OCI-LY7 (cell line): ENCODE measurements at regions not wholly inside any gene's neighbourhood (a gene's known extent, or its start where the extent isn't known, plus 50 kb on each side); places are given as distances from the start of the nearest gene placed in this dataset.

ENCODE experiments used
- BruUV-seq: library from RNA; stranded (reverse); fragments of 400-500 nt; replicated peaks from 2 replicates; lab custom pipeline; 2021; lab: Mats Ljungman, UMichigan
- CTCF ChIA-PET: fragments of 300-600 bp; sonication (Branson Sonifier 250); formaldehyde crosslinking; loops from one replicate; lab custom pipeline; 2022; ENCODE audit warnings: antibody characterized with exemption; ENCODE audit not compliant: unreplicated experiment; lab: Charles Lee
- POLR2A ChIA-PET: fragments of 300-600 bp; sonication (Branson Sonifier 250); formaldehyde crosslinking; loops from one replicate; lab custom pipeline; 2022; ENCODE audit warnings: antibody characterized with exemption; lab: Charles Lee
- DNase-seq: peaks from one replicate; pipeline ENCODE4 v3.0.0-alpha.2; 2015; ENCODE audit warnings: low spot score
- H2AFZ ChIP-seq: fragments of 200-600 bp; sonication (generic), shearing (Covaris generic); 2 replicates; pipeline ENCODE4 v1.6.1; 2014; ENCODE audit warnings: mild to moderate bottlenecking, antibody characterized with exemption, low read length, moderate library complexity
- H3K27ac ChIP-seq: fragments of 200-600 bp; sonication (generic); 2 replicates; pipeline ENCODE4 v1.5.1; 2014; ENCODE audit warnings: mixed run types, low read depth, mild to moderate bottlenecking, moderate library complexity, low read length, inconsistent platforms; ENCODE audit not compliant: poor library complexity, severe bottlenecking
- H3K36me3 ChIP-seq: fragments of 200-600 bp; sonication (generic); 2 replicates; pipeline ENCODE4 v1.6.1; 2014; ENCODE audit warnings: mild to moderate bottlenecking, antibody characterized with exemption, low read length, moderate library complexity, mixed read lengths; ENCODE audit not compliant: insufficient read depth
- H3K4me1 ChIP-seq: fragments of 200-600 bp; sonication (generic); 2 replicates; pipeline ENCODE4 v1.5.1; 2014; ENCODE audit warnings: mild to moderate bottlenecking, low read length; ENCODE audit not compliant: insufficient read depth, poor library complexity, severe bottlenecking
- H3K4me2 ChIP-seq: fragments of 200-600 bp; sonication (generic); 2 replicates; pipeline ENCODE4 v1.6.1; 2014; ENCODE audit warnings: mild to moderate bottlenecking, low read length
- H3K4me3 ChIP-seq: fragments of 200-600 bp; sonication (generic); 2 replicates; pipeline ENCODE4 v1.5.1; 2014; ENCODE audit warnings: mild to moderate bottlenecking, low read depth, low read length; ENCODE audit not compliant: poor library complexity, severe bottlenecking
- H3K79me2 ChIP-seq: fragments of 200-600 bp; sonication (generic); 2 replicates; pipeline ENCODE4 v1.6.1; 2016; ENCODE audit warnings: low read depth, mild to moderate bottlenecking, low read length, moderate library complexity, mixed read lengths; ENCODE audit not compliant: insufficient read depth
- H3K9me2 ChIP-seq: fragments of 200-600 bp; sonication (generic); 2 replicates; pipeline ENCODE4 v1.6.1; 2016; ENCODE audit warnings: mild to moderate bottlenecking, low read length, mixed read lengths; ENCODE audit not compliant: insufficient read depth
- H3K9me3 ChIP-seq: fragments of 200-600 bp; sonication (generic); 2 replicates; pipeline ENCODE4 v1.6.1; 2014; ENCODE audit warnings: mild to moderate bottlenecking, mixed run types, low read length, mixed read lengths
- H4K20me1 ChIP-seq: fragments of 200-600 bp; sonication (generic); 2 replicates; pipeline ENCODE4 v1.6.1; 2014; ENCODE audit warnings: mild to moderate bottlenecking, antibody characterized with exemption, low read length, moderate library complexity, mixed read lengths; ENCODE audit not compliant: insufficient read depth
- EZH2phosphoT487 ChIP-seq: fragments of 200-600 bp; sonication (generic); IDR thresholded peaks from 2 replicates; pipeline ENCODE4 v1.6.1; 2018; ENCODE audit warnings: low read depth, borderline replicate concordance, mild to moderate bottlenecking, mixed run types, antibody characterized with exemption, low read length, moderate library complexity, mixed read lengths
- intact Hi-C: fragments of 100-400 bp; cut with micrococcal nuclease; formaldehyde crosslinking; loops from one replicate; pipeline ENCODE4 v1.10.0; 2022; ENCODE audit not compliant: unreplicated experiment
- TF ChIP-seq, protein P1 (sequence below): fragments of 200-600 bp; sonication (generic); conservative IDR thresholded peaks from 2 replicates; pipeline ENCODE4 v1.5.1; 2014; ENCODE audit warnings: mild to moderate bottlenecking, antibody characterized with exemption, low read length, moderate library complexity, mixed read lengths

DNA sequence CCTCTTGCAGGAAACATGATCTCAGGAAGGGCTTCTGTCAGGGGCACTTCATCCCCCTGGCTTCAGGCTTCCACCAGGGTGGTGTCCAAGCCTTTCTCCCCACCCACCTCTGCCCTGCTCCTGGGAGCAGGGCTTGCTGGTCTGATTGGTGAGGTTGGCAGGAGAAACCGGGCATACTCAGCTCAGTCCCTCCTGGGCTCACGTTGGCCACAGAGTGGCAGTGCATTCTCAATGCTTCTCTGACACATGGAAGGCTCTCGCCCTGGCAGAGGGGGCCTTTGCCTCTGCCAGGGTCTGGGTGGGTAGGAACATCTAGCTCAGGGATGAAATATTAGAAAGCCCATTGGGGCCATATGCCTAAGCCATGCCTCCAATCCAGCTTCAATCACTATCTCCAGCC is 142.8 kb downstream of the AXIN2 start:
- H3K79me2 ChIP-seq: no peaks in the 10 kb centered on the region
- no peaks in the 10 kb centered on the region for H3K9me3 ChIP-seq
- BruUV-seq: no TSS peak
- H4K20me1 ChIP-seq: no peaks in the 10 kb centered on the region
- H3K36me3 ChIP-seq: no peaks in the 10 kb centered on the region
- CTCF ChIA-PET: no interaction called here
- POLR2A ChIA-PET: no interaction called here
- TF ChIP-seq EZH2phosphoT487: no peak
- TF ChIP-seq, protein P1, sequence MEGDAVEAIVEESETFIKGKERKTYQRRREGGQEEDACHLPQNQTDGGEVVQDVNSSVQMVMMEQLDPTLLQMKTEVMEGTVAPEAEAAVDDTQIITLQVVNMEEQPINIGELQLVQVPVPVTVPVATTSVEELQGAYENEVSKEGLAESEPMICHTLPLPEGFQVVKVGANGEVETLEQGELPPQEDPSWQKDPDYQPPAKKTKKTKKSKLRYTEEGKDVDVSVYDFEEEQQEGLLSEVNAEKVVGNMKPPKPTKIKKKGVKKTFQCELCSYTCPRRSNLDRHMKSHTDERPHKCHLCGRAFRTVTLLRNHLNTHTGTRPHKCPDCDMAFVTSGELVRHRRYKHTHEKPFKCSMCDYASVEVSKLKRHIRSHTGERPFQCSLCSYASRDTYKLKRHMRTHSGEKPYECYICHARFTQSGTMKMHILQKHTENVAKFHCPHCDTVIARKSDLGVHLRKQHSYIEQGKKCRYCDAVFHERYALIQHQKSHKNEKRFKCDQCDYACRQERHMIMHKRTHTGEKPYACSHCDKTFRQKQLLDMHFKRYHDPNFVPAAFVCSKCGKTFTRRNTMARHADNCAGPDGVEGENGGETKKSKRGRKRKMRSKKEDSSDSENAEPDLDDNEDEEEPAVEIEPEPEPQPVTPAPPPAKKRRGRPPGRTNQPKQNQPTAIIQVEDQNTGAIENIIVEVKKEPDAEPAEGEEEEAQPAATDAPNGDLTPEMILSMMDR: peak; percentile 33
- no peak overlapping the region for H3K4me2 ChIP-seq
- no peaks in the 10 kb centered on the region for H3K9me2 ChIP-seq
- intact Hi-C loops: no loop called here
- H3K4me1 ChIP-seq: no peaks in the 10 kb centered on the region
- DNase-seq: no peak
- H3K27ac ChIP-seq: no peak overlapping the region
- H2AFZ ChIP-seq: no peak overlapping the region
- no peak overlapping the region for H3K4me3 ChIP-seq

DNA sequence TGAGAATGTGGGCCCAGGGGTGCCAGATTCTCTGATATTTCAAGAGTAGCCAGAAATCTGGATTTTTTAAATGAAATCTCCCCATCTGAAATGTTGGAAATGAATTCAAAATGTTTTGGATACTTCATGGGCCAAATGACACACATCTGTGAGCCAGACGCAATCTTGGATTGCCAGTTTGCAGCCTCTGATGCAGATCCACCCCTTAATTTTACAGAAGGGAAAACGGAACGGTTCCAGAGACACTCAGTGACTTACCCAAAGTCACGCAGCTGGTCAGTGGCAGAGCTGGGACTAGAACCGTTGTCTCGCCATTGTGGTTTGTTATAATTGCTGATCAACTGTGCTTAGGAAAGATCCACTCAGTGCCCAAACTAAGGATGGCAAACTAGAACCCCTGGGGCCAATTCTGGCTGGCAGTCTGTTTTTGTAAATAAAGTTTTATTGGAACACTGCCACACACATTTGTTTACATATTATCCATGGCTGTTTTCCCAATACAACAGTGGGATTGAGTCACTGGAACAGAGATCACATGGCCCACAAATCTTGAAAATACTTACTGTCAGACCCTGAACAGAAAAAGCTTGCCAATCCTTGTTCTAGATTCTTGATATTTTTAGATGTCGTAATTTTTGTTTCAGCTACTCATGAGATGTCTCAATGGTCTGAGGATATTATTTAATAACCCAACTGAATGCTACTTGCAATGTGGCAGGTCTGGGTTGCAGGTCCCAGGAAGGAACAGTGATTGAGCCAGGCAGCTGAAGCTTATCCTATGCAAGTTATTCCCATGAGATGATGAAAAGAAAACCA is 143.8 kb downstream of the AXIN2 start:
- POLR2A ChIA-PET: interaction anchor here (0.6 kb wide), 1 partner anchor 193 kb away, joined by 5 read pairs; no protein-coding TSS in a partner anchor
- no peaks in the 10 kb centered on the region for H3K9me3 ChIP-seq
- H3K79me2 ChIP-seq: no peaks in the 10 kb centered on the region
- CTCF ChIA-PET: no interaction called here
- H3K4me3 ChIP-seq: no peak overlapping the region
- H3K27ac ChIP-seq: no peak overlapping the region
- TF ChIP-seq, protein P1: no peak
- no peak for TF ChIP-seq EZH2phosphoT487
- no peaks in the 10 kb centered on the region for H3K4me1 ChIP-seq
- H3K36me3 ChIP-seq: no peaks in the 10 kb centered on the region
- BruUV-seq: no TSS peak
- intact Hi-C loops: no loop called here
- no peaks in the 10 kb centered on the region for H4K20me1 ChIP-seq
- no peak overlapping the region for H2AFZ ChIP-seq
- H3K9me2 ChIP-seq: no peaks in the 10 kb centered on the region
- DNase-seq: no peak
- no peak overlapping the region for H3K4me2 ChIP-seq

DNA sequence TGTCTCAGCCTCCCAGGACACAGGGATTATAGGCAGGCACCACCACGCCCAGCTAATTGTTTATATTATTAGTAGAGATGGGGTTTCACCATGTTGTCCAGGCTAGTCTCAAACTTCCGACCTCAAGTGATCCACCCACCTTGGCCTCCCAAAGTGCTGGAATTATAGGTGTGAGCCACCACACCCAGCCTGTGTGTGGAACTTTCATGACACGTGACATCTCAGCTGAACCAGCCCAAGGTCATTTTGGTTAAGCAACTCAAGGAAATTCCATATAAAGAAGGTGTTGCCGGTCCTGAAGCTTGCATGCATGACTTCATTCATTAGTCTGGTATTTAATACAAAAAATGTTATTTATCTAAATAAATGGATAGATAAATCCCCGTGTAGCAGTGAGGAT is 145.5 kb downstream of the AXIN2 start:
- TF ChIP-seq, protein P1: no peak
- no peak for TF ChIP-seq EZH2phosphoT487
- Histone ChIP-seq H3K79me2 (no peaks in the 10 kb centered on the region), H3K9me3 (no peaks in the 10 kb centered on the region), H3K4me2 (no peak overlapping the region), H4K20me1 (no peaks in the 10 kb centered on the region), H3K36me3 (no peaks in the 10 kb centered on the region), H3K9me2 (no peaks in the 10 kb centered on the region), H3K4me3 (no peak overlapping the region), H2AFZ (no peak overlapping the region), H3K4me1 (no peaks in the 10 kb centered on the region), H3K27ac (no peak overlapping the region)
- no peak for DNase-seq
- POLR2A ChIA-PET: no interaction called here
- CTCF ChIA-PET: no interaction called here
- intact Hi-C loops: no loop called here
- no TSS peak for BruUV-seq
